GM23248 (cell line): ENCODE measurements at regions not wholly inside any gene's neighbourhood (a gene's known extent, or its start where the extent isn't known, plus 50 kb on each side); places are given as distances from the start of the nearest gene placed in this dataset.

Experiments
- DNase-seq: peaks from one replicate; pipeline ENCODE4 v3.0.0-alpha.2; 2015
- H2AFZ ChIP-seq: fragments of 200-600 bp; sonication (generic); 2 replicates; pipeline ENCODE4 v1.6.1; 2016; ENCODE audit warnings: antibody characterized with exemption
- H3F3A ChIP-seq: fragments of 200-600 bp; sonication (generic); 2 replicates; pipeline ENCODE4 v1.6.1; 2016; ENCODE audit warnings: mild to moderate bottlenecking, antibody characterized with exemption, mixed run types; ENCODE audit not compliant: insufficient read depth
- H3K27ac ChIP-seq: fragments of 200-600 bp; sonication (generic); 2 replicates; pipeline ENCODE4 v1.5.1; 2016; ENCODE audit warnings: mild to moderate bottlenecking
- H3K27me3 ChIP-seq: fragments of 200-600 bp; sonication (generic); replicated peaks from 2 replicates; pipeline ENCODE4 v1.6.1; 2016; ENCODE audit warnings: mild to moderate bottlenecking; ENCODE audit not compliant: insufficient read depth
- H3K36me3 ChIP-seq: fragments of 200-600 bp; sonication (generic); 2 replicates; pipeline ENCODE4 v1.6.1; 2016; ENCODE audit warnings: low read depth, mild to moderate bottlenecking
- H3K4me1 ChIP-seq: fragments of 200-600 bp; sonication (generic); 2 replicates; pipeline ENCODE4 v1.6.1; 2016; ENCODE audit warnings: mild to moderate bottlenecking; ENCODE audit not compliant: insufficient read depth
- H3K4me2 ChIP-seq: fragments of 200-600 bp; sonication (generic); one replicate; pipeline ENCODE4 v1.6.1; 2016; ENCODE audit warnings: mild to moderate bottlenecking; ENCODE audit not compliant: unreplicated experiment
- H3K4me3 ChIP-seq: fragments of 200-600 bp; sonication (generic); 2 replicates; pipeline ENCODE4 v1.5.1; 2016; ENCODE audit warnings: mild to moderate bottlenecking
- H3K79me2 ChIP-seq: fragments of 200-600 bp; sonication (generic); 2 replicates; pipeline ENCODE4 v1.6.1; 2016; ENCODE audit warnings: mild to moderate bottlenecking; ENCODE audit not compliant: insufficient read depth
- H3K9ac ChIP-seq: fragments of 200-600 bp; sonication (generic); 2 replicates; pipeline ENCODE4 v1.6.1; 2016; ENCODE audit warnings: mild to moderate bottlenecking
- H3K9me2 ChIP-seq: fragments of 200-600 bp; sonication (generic); 2 replicates; pipeline ENCODE4 v1.6.1; 2016; ENCODE audit warnings: mixed run types, mild to moderate bottlenecking, moderate library complexity; ENCODE audit not compliant: insufficient read depth
- H3K9me3 ChIP-seq: fragments of 200-600 bp; sonication (generic); one replicate; pipeline ENCODE4 v1.6.1; 2017; ENCODE audit warnings: low read depth
- H4K20me1 ChIP-seq: fragments of 200-600 bp; sonication (generic); 2 replicates; pipeline ENCODE4 v1.6.0; 2016; ENCODE audit not compliant: insufficient read depth
- EZH2 ChIP-seq: fragments of 200-600 bp; sonication (generic); IDR thresholded peaks from 2 replicates; pipeline ENCODE4 v1.6.1; 2018; ENCODE audit warnings: antibody characterized with exemption, mild to moderate bottlenecking; ENCODE audit not compliant: insufficient read depth, poor library complexity, severe bottlenecking
- EZH2phosphoT487 ChIP-seq: fragments of 200-600 bp; sonication (generic); IDR thresholded peaks from 2 replicates; pipeline ENCODE4 v1.6.1; 2018; ENCODE audit warnings: antibody characterized with exemption, moderate library complexity, mild to moderate bottlenecking, low read depth; ENCODE audit not compliant: insufficient read depth
- WGBS, 2 experiments: methylation state at CpG; one replicate each; pipeline ENCODE4 v1.1.6; 2015 to 2017; ENCODE audit warnings: low lambda C conversion rate in 2 of 2, low coverage in 1 of 2; ENCODE audit errors: missing lambda C conversion rate in 2 of 2; 5-methylcytosine and 5-hydroxymethylcytosine counted together
- in situ Hi-C: fragments of 300-500 bp; cut with MboI; formaldehyde crosslinking; loops from 2 replicates; pipeline ENCODE4 v1.15.0; 2020

DNA sequence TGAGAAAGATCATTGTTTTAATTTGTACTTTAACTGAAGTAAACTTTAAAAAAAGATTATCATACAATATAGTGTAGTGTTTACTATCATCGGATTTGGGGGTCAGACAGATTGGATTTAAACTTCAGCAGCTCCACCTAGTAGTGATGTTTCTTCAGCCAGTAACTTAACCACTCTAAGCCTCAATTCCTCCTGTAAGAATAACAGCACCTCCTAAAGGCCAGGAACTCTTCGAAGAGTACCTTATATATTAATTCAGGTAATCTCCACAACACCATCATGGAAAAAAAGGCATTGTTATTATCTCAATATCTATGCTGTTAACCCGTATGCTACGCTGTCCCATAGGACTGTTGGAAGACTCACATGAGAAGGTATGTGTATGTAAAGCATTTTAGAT is 69.0 kb upstream of the DLGAP1 start:
- in situ Hi-C loops: no loop called here
- Histone ChIP-seq H3K9me2 (no peaks in the 10 kb centered on the region), H3K4me3 (no peak overlapping the region), H3F3A (no peaks in the 10 kb centered on the region), H3K79me2 (no peaks in the 10 kb centered on the region), H3K4me2 (no peak overlapping the region), H3K9ac (no peak overlapping the region), H4K20me1 (no peaks in the 10 kb centered on the region), H3K9me3 (no peaks in the 10 kb centered on the region), H3K27ac (no peak overlapping the region), H2AFZ (no peak overlapping the region), H3K27me3 (no peaks in the 10 kb centered on the region), H3K4me1 (no peaks in the 10 kb centered on the region), H3K36me3 (no peaks in the 10 kb centered on the region)
- TF ChIP-seq EZH2phosphoT487 (no peak), EZH2 (no peak)
- 35 to 37% methylated on average over 4 of the region's 4 CpGs for WGBS, 2 experiments
- DNase-seq: no peak

DNA sequence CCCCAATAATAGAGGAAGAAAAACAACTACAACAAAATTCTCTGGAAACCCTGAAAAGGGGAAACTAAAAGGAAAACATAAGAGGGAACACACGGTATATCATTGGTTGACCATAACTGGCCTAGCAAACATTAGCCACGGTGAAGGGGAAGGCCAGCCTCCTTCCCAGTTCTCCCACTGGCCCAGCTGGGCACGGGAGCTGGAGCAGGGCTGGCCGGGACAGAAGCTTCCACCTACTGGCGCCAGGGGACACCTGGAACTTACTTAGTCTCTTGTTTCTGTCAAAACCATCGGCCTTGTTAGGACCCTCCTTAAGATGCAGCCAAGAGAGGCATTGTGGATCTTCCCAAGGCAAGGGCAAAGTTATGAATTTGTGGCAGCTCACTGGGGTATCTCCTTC is 56.1 kb upstream of the DLGAP1 start:
- Histone ChIP-seq H2AFZ (no peak overlapping the region), H3K4me1 (no peaks in the 10 kb centered on the region), H3K4me2 (no peak overlapping the region), H3K9ac (no peak overlapping the region), H3K36me3 (no peaks in the 10 kb centered on the region), H4K20me1 (no peaks in the 10 kb centered on the region), H3K27me3 (no peaks in the 10 kb centered on the region), H3K4me3 (no peak overlapping the region), H3K9me3 (no peaks in the 10 kb centered on the region), H3K79me2 (no peaks in the 10 kb centered on the region), H3F3A (no peaks in the 10 kb centered on the region), H3K27ac (no peak overlapping the region), H3K9me2 (no peaks in the 10 kb centered on the region)
- in situ Hi-C loops: no loop called here
- TF ChIP-seq EZH2: no peak
- TF ChIP-seq EZH2phosphoT487: no peak
- DNase-seq: no peak
- 55% methylated on average over 6 of the region's 6 CpGs for WGBS, 2 experiments

GRCh38 chr18:4510711-4511110 is 55.6 kb upstream of the DLGAP1 start:
- TF ChIP-seq EZH2 (no peak), EZH2phosphoT487 (no peak)
- WGBS, 2 experiments: 76 to 89% methylated on average over 1 of the region's 1 CpG
- DNase-seq: no peak
- Histone ChIP-seq H3K9ac (no peak overlapping the region), H3K4me3 (no peak overlapping the region), H3K4me2 (no peak overlapping the region), H3K27me3 (no peaks in the 10 kb centered on the region), H4K20me1 (no peaks in the 10 kb centered on the region), H3K9me2 (no peaks in the 10 kb centered on the region), H3K9me3 (no peaks in the 10 kb centered on the region), H3K36me3 (no peaks in the 10 kb centered on the region), H3K27ac (no peak overlapping the region), H3K79me2 (no peaks in the 10 kb centered on the region), H3F3A (no peaks in the 10 kb centered on the region), H2AFZ (no peak overlapping the region), H3K4me1 (no peaks in the 10 kb centered on the region)
- in situ Hi-C loops: no loop called here

- Histone ChIP-seq H3K36me3 (no peaks in the 10 kb centered on the region), H3F3A (no peaks in the 10 kb centered on the region), H3K9me2 (no peaks in the 10 kb centered on the region), H3K9ac (no peak overlapping the region), H3K79me2 (no peaks in the 10 kb centered on the region), H4K20me1 (no peaks in the 10 kb centered on the region), H3K27me3 (no peaks in the 10 kb centered on the region), H3K9me3 (no peaks in the 10 kb centered on the region), H3K27ac (no peak overlapping the region), H3K4me2 (no peak overlapping the region), H3K4me1 (no peaks in the 10 kb centered on the region), H2AFZ (no peak overlapping the region), H3K4me3 (no peak overlapping the region)
- TF ChIP-seq EZH2phosphoT487: no peak
- no peak for TF ChIP-seq EZH2
- DNase-seq: no peak
- 58 to 66% methylated on average over 9 of the region's 9 CpGs for WGBS, 2 experiments
- in situ Hi-C loops: no loop called here
Observed at GRCh38 chr18:4510160-4510559, 55.1 kb upstream of the DLGAP1 start.
